GM19238 (cell line): ENCODE measurements at regions not wholly inside any gene's neighbourhood (a gene's known extent, or its start where the extent isn't known, plus 50 kb on each side); places are given as distances from the start of the nearest gene placed in this dataset.

ENCODE experiments used
- DNase-seq: peaks from one replicate; pipeline ENCODE4 v3.0.0; 2011; ENCODE audit warnings: low spot score; ENCODE audit not compliant: insufficient read length

GRCh38 chr18:24985586-24985985 lies 366.4 kb downstream of the ZNF521 start:
- DNase-seq, result no peak

DNA sequence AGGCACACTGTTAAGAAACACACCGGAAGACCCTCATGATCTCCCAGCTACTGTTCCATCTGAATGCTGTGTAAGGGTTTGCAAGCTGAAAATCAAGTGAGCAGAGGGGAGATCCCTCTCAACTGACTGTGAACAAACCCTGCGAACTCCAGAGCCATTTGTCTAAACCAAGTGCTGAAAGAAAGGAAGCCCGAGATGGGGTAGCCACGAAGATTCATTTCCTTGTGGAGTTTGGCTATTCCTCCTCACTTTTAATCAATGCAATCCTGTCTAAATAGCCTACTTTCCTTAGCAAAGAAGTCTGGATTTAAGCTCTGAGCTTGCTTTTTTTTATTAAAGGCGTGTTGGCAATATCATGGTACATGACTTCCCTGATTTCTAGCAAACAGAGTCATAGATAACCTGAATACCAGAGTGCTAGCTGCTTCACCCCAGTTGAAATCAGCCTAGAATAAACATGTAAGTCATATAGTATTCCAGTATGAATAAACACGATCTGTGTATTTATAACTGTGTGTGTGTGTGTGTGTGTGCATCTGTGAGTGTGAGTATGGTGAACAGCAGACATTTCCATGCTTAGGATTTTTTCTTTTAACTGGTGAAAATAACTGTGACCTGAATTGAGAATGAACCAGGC lies 365.2 kb downstream of the ZNF521 start:
- no peak for DNase-seq

DNA sequence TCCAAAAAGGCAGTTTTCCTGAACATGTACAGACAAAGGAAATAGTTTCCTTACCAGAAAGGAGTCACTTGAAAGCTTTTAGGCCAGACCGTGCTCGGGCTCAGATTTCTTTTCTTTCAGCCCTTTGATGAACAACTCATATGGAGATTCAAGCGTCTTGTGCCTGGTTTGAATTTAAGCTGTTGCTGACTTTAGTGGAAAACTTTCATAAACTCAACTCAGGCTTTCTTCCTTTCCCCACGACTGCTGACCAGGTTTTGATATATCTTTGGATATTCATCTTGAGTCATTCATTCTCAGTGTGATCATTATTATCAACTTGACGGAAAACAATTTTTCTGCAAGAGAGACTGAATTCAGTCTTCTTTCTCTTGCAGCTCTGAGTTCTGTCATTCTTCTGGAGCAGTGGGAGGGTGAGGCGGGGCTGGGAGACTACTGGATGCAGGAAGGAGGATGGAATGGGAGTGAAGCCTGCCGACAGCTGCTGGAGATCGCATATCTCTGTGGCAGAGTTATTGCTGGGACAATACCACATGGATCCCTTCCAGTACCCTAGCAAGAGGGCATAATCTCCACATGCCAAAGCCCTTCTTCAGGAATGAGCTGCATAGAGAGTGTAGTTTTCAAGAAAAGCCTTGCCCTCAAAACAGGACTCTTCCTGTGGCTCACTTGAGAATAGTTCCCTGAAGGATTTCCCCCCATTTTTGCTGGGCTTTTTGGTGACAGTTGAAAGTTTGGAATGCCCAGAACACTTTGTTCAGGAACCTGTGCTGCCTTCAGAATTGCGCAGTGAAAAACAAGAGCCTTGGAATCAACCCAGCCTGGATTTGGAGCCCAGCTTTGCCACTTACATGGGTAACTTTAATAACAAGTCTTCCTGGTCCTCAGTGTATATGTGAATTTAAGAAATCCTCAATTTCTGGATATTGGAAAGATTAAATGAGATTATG lies 364.4 kb downstream of the ZNF521 start:
- no peak for DNase-seq

DNA sequence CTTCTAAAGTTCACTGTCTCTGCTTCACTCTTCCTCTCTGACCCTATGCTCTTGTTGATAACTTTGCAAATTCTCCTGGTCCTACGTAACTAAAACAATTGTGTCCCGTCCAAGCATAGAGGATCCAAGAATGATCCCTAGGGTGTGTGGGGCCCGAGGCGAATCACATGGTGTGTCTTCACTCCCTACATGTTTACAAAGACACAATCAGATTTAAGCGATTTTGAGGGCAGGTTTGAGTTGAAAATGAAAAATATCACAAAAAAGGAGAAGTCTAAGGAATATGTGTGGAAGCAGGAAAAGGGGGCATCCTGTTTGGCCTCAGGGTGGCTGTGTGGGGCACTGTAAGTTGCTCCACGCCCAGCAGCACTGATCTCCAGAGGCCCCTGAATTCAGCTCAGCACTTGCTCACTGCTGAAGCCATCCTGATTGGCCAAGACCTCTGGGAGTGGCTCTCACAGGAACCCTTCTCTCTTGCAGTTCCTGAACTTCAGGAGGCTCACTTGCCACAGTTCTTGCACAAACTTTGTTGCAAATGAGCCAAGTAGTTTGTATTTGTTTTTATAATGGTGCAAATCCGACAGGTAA lies 363.6 kb downstream of the ZNF521 start:
- no peak for DNase-seq

GRCh38 chr18:24989760-24990593 lies 362.0 kb downstream of the ZNF521 start:
- DNase-seq, result no peak

DNA sequence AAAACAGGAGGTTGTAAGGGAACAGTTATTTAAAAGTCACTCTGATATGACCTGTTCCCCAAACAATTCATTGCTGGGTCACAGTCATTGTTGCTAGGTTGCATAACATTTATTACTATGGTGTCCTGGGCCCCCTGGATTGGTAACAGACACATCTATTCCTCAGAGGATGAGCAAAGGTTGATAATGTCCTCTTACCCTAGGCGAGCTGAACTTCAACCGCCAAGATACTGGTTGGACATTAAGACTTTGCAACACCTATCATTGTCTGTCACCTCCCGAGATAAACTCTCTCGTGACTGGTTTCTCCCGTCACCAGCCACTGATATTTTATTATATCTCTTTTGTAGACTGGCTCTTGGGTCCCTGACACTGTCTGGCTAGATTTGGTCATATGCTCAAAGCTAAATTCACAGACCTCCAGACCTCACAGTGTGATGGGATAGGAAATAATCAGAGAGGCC lies 361.3 kb downstream of the ZNF521 start:
- DNase-seq, result no peak

- DNase-seq, result no peak
Observed at GRCh38 chr18:24991141-24992060, 360.6 kb downstream of the ZNF521 start.

- no peak for DNase-seq
Observed at GRCh38 chr18:24992491-24992890, 359.5 kb downstream of the ZNF521 start.

- DNase-seq, result no peak
Observed at GRCh38 chr18:24993628-24994027, 358.3 kb downstream of the ZNF521 start.

GRCh38 chr18:24995056-24995455 lies 356.9 kb downstream of the ZNF521 start:
- DNase-seq, result no peak

DNA sequence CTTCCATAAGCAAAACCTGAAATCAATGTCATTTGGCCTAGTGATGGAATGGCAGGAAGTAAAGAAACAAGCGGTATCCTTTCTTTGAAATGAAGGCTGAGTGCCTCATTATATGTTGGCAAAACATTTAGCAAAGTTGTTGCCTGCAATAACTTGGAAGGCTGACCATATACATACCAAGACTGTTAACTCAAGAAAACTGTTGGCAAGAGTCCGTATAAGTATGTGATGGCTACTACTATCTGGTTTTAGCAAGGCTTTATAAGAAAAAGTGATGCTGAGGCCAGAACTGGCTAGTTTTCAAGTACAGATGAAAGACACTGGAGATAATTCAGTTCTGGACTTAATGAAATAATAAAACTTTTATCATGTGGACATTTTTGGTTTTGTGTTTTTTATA lies 356.2 kb downstream of the ZNF521 start:
- DNase-seq, result no peak

DNA sequence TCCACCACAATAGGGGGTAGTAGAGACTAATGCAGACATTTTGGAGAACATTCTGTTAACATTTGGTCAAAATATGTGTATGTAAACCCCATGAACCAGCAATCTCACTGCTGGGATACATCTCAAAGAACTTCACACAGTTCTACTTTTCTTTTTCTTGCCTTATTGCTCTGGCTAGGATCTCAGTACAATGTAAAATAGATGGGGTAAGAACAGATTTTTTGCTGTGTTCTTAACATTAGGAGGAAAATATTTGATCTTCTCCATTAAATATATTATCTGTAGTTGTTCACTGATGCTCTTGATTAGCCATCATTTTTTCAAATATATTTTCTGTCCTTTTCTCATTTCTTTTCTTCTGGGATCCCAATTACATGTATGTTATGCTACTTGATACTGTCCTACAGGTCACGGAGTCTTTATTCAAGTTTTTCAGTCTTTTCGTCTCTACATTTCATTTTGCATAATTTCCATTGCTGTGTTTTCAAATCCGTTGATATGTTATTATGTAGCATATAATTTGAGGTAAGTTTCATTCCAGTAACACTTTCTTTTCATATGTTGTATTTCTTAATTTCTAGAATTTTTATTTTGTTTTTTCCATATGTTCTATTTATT lies 352.2 kb downstream of the ZNF521 start:
- no peak for DNase-seq

GRCh38 chr18:25001803-25002202 lies 350.2 kb downstream of the ZNF521 start:
- no peak for DNase-seq

GRCh38 chr18:25005541-25006403 lies 346.2 kb downstream of the ZNF521 start:
- DNase-seq, result no peak

DNA sequence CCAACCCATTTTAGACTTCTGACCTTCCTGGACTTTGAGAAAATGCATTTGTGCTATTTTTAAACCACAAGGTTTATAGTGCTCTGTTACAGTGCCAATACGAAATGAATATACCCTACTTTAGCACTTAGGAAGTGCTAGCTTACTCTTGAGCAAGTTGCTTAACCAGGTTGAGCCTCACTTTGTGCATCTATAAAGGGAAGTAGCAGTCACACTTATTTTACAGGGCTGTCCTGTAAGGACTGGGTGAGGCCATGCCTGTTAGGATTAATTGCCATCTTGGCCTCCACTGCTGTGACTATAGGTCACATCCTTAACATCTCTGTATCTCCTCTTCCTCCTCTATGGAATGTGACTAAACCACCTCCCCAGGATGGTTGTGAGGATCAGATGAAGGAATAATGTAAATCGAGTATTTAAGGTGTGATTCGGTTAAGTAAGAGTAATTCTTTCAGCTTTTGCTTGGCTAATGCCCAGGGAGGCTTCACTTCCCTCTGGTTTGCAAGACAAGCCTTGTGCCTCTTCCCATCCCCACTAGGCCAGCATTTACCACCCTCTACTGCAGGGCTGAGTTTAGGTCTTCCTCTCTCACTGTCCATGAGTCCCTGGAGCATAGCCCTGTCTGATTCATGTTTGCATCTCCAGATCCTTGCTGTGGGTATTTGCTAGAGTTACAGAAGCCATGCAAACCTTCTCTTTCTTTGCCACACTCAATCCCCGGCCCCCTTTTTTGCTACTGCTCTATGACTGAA lies 341.2 kb downstream of the ZNF521 start:
- DNase-seq, result no peak
